HCT116 (cell line): ENCODE measurements at regions not wholly inside any gene's neighbourhood (a gene's known extent, or its start where the extent isn't known, plus 50 kb on each side); places are given as distances from the start of the nearest gene placed in this dataset.

Experiments
- ATAC-seq: fragments of 200-7000 bp; cut with Tn5 transposase; 2 replicates; pipeline ENCODE4 v1.9.1; 2020; ENCODE audit warnings: mild to moderate bottlenecking, moderate library complexity
- BruUV-seq: library from RNA; stranded (reverse); fragments of 400-500 nt; replicated peaks from 2 replicates; lab custom pipeline; 2021; lab: Mats Ljungman, UMichigan
- CTCF ChIA-PET: fragments of 300-600 bp; sonication (Branson Sonifier 250); formaldehyde crosslinking; loops from one replicate; lab custom pipeline; 2021; ENCODE audit warnings: antibody characterized with exemption; lab: Charles Lee
- POLR2A ChIA-PET: fragments of 300-600, 350-600 bp; sonication (Branson Sonifier 250); formaldehyde crosslinking; loops from one replicate; lab custom pipeline; 2021; ENCODE audit warnings: antibody characterized with exemption; lab: Charles Lee
- RAD21 ChIA-PET, 2 experiments: fragments of 300-600 bp; sonication (Branson Sonifier 250); formaldehyde crosslinking; loops; one replicate each; lab custom pipeline; 2023; ENCODE audit warnings: low total read pairs in 2 of 2; ENCODE audit not compliant: uncharacterized antibody in 2 of 2, unreplicated experiment in 2 of 2, low non-redundant PET in 1 of 2; lab: Charles Lee
- DNase-seq: peaks from one replicate; pipeline ENCODE4 v3.0.0-alpha.2; 2010; ENCODE audit warnings: low read depth, low spot score
- H2AFZ ChIP-seq: fragments of 200-600 bp; shearing (Covaris generic), sonication (generic); 2 replicates; pipeline ENCODE4 v1.6.1; 2017; ENCODE audit warnings: low read depth, mixed run types, mixed read lengths, antibody characterized with exemption, low read length; ENCODE audit not compliant: poor library complexity, severe bottlenecking
- H3K27ac ChIP-seq: 2 replicates; pipeline ENCODE4 v1.5.1; 2012; ENCODE audit warnings: low read depth, low read length
- H3K27me3 ChIP-seq: fragments of 200-600 bp; sonication (generic); 2 replicates; pipeline ENCODE4 v1.6.1; 2016; ENCODE audit warnings: mixed run types, low read length, mixed read lengths; ENCODE audit not compliant: insufficient read depth
- H3K36me3 ChIP-seq, 2 experiments: fragments of 200-500 bp in 1 of 2; fragments of 200-600 bp in 1 of 2; sonication (Bioruptor generic) in 1 of 2; sonication (generic) in 1 of 2; 2 replicates each; pipeline versions ENCODE4 v1.5.1 to v1.6.1; 2014 to 2016; ENCODE audit warnings: low read length in 2 of 2, inconsistent platforms in 1 of 2, mixed read lengths in 1 of 2, mixed run types in 1 of 2; ENCODE audit not compliant: insufficient read depth in 2 of 2, control insufficient read depth in 1 of 2
- H3K4me1 ChIP-seq, 2 experiments: fragments of 200-600 bp in 1 of 2; sonication (generic) in 1 of 2; 2 replicates each; pipeline versions ENCODE4 v1.5.1 to v1.6.1; 2012 to 2017; ENCODE audit warnings: low read length in 2 of 2, inconsistent platforms in 1 of 2, mild to moderate bottlenecking in 1 of 2, mixed read lengths in 1 of 2, mixed run types in 1 of 2, moderate library complexity in 1 of 2; ENCODE audit not compliant: insufficient read depth in 2 of 2, control insufficient read depth in 1 of 2
- H3K4me2 ChIP-seq: fragments of 200-600 bp; sonication (generic); 2 replicates; pipeline ENCODE4 v1.6.1; 2017; ENCODE audit warnings: mixed run types, low read length, mixed read lengths
- H3K4me3 ChIP-seq, 2 experiments: fragments of 200-600 bp in 1 of 2; sonication (generic) in 1 of 2; replicated peaks in 1 of 2; 2 replicates each; pipeline ENCODE4 v1.5.1; 2011 to 2016; ENCODE audit warnings: low read length in 2 of 2, control low read depth in 1 of 2, low read depth in 1 of 2, mild to moderate bottlenecking in 1 of 2, mixed read lengths in 1 of 2, mixed run types in 1 of 2
- H3K79me2 ChIP-seq: fragments of 200-600 bp; sonication (generic); 2 replicates; pipeline ENCODE4 v1.6.1; 2017; ENCODE audit warnings: mild to moderate bottlenecking, mixed run types, low read length, moderate library complexity, mixed read lengths; ENCODE audit not compliant: insufficient read depth
- H3K9ac ChIP-seq: fragments of 200-600 bp; sonication (generic); 2 replicates; pipeline ENCODE4 v1.6.1; 2016; ENCODE audit warnings: low read length, mixed read lengths
- H3K9me2 ChIP-seq: fragments of 200-600 bp; sonication (generic), shearing (Covaris generic); 2 replicates; pipeline ENCODE4 v1.6.1; 2017; ENCODE audit warnings: mixed run types, mild to moderate bottlenecking, moderate library complexity; ENCODE audit not compliant: insufficient read depth
- H3K9me3 ChIP-seq, 2 experiments: fragments of 200-500 bp in 1 of 2; fragments of 200-600 bp in 1 of 2; sonication (Bioruptor generic) in 1 of 2; sonication (generic) in 1 of 2; 2 replicates each; pipeline ENCODE4 v1.6.1; 2014 to 2017; ENCODE audit warnings: low read length in 2 of 2, mixed read lengths in 2 of 2, inconsistent platforms in 1 of 2, low read depth in 1 of 2, mild to moderate bottlenecking in 1 of 2, mixed run types in 1 of 2, moderate library complexity in 1 of 2; ENCODE audit not compliant: control insufficient read depth in 1 of 2, insufficient read depth in 1 of 2
- H4K20me1 ChIP-seq: fragments of 200-600 bp; sonication (generic), shearing (Covaris generic); 2 replicates; pipeline ENCODE4 v1.6.1; 2017; ENCODE audit warnings: mixed run types, mild to moderate bottlenecking, moderate library complexity; ENCODE audit not compliant: insufficient read depth
- CTCF ChIP-seq, 3 experiments: fragments of 200-600 bp in 1 of 3; sonication (generic) in 1 of 3; IDR thresholded peaks in 2 of 3; conservative IDR thresholded peaks in 1 of 3; 2 replicates each; pipeline ENCODE4 v1.5.1; 2012 to 2017; ENCODE audit warnings: low read depth in 2 of 3, low read length in 2 of 3, antibody characterized with exemption in 1 of 3, borderline replicate concordance in 1 of 3, control low read depth in 1 of 3, mild to moderate bottlenecking in 1 of 3, mixed read lengths in 1 of 3, mixed run types in 1 of 3, moderate library complexity in 1 of 3; ENCODE audit not compliant: insufficient read depth in 1 of 3
- EGR1 ChIP-seq: IDR thresholded peaks from 2 replicates; pipeline ENCODE4 v1.6.1; 2012; ENCODE audit warnings: low read depth
- ELF1 ChIP-seq: IDR thresholded peaks from 2 replicates; pipeline ENCODE4 v1.6.1; 2012; ENCODE audit warnings: low read depth, borderline replicate concordance
- EZH2phosphoT487 ChIP-seq: fragments of 200-600 bp; IDR thresholded peaks from 2 replicates; pipeline ENCODE4 v1.6.1; 2018; ENCODE audit warnings: antibody characterized with exemption, borderline replicate concordance
- POLR2A ChIP-seq: IDR thresholded peaks from 2 replicates; pipeline ENCODE4 v1.7.0; 2011; ENCODE audit warnings: borderline replicate concordance; ENCODE audit not compliant: insufficient read depth, insufficient read length; ENCODE audit errors: extremely low read depth
- POLR2AphosphoS5 ChIP-seq: IDR thresholded peaks from 2 replicates; pipeline ENCODE4 v1.6.1; 2011; ENCODE audit warnings: mild to moderate bottlenecking, low read depth, low read length, moderate library complexity
- RAD21 ChIP-seq: IDR thresholded peaks from 2 replicates; pipeline ENCODE4 v1.6.1; 2012; ENCODE audit warnings: low read depth, mild to moderate bottlenecking
- SP1 ChIP-seq: IDR thresholded peaks from 2 replicates; pipeline ENCODE4 v1.6.1; 2012; ENCODE audit warnings: low read depth
- YY1 ChIP-seq: IDR thresholded peaks from 2 replicates; pipeline ENCODE4 v1.6.1; 2011; ENCODE audit warnings: low read length, low read depth, moderate library complexity, mild to moderate bottlenecking; ENCODE audit not compliant: insufficient replicate concordance; ENCODE audit errors: extremely low read depth
- ZBTB33 ChIP-seq: IDR thresholded peaks from 2 replicates; pipeline ENCODE4 v1.6.1; 2011; ENCODE audit warnings: mild to moderate bottlenecking, low read length, moderate library complexity; ENCODE audit not compliant: insufficient replicate concordance; ENCODE audit errors: extremely low read depth
- ZNF274 ChIP-seq: fragments of 200-500 bp; sonication (Bioruptor generic); IDR thresholded peaks from 2 replicates; pipeline ENCODE4 v1.6.1; 2014; ENCODE audit warnings: mild to moderate bottlenecking, low read depth, low read length, inconsistent platforms
- intact Hi-C: fragments of 100-400 bp; cut with micrococcal nuclease; formaldehyde crosslinking; loops from 2 replicates; pipeline ENCODE4 v1.10.0; 2022

- peaks cover 16% of the 10 kb centered on the region in 2 experiments; a peak in 3 of 4 replicates for H3K9me3 ChIP-seq
These were observed 575.4 kb upstream of the LRRC4C start for GRCh38 chr11:42034826-42035225.

More at GRCh38 chr11:42034826-42035225, 575.4 kb upstream of the LRRC4C start:
- ChIA-PET CTCF (no interaction called here), POLR2A (no interaction called here), RAD21 (no interaction called here)
- Histone ChIP-seq H3K4me1 (no peaks in the 10 kb centered on the region), H3K4me3 (no peak overlapping the region), H2AFZ (no peak overlapping the region), H3K36me3 (no peaks in the 10 kb centered on the region), H3K9ac (no peak overlapping the region), H3K27me3 (no peaks in the 10 kb centered on the region), H4K20me1 (no peaks in the 10 kb centered on the region; the same call in 1 of the 2 replicates), H3K79me2 (no peaks in the 10 kb centered on the region), H3K4me2 (no peak overlapping the region), H3K9me2 (no peaks in the 10 kb centered on the region), H3K27ac (no peak overlapping the region)
- intact Hi-C loops = no loop called here
- DNase-seq (no peak), ATAC-seq (no peak)
- TF ChIP-seq SP1 (no peak), CTCF (IDR thresholded peaks at IDR 0.05 in 2 of 3, conservative IDR thresholded peaks at IDR 0.05 in 1 of 3; ENCODE audit: borderline replicate concordance in 1 of 3, insufficient read depth in 1 of 3, low read depth in 2 of 3, low read length in 2 of 3) (no peak), ZNF274 (no peak), ZBTB33 (no peak), POLR2AphosphoS5 (no peak), EGR1 (no peak), POLR2A (no peak), EZH2phosphoT487 (no peak), ELF1 (no peak), YY1 (no peak), RAD21 (no peak)
- BruUV-seq = no TSS peak
